Uterus (tissue), 2 donors: ENCODE measurements at regions not wholly inside any gene's neighbourhood (a gene's known extent, or its start where the extent isn't known, plus 50 kb on each side); places are given as distances from the start of the nearest gene placed in this dataset.

Source experiments
- CTCF ChIP-seq, 4 experiments: fragments of 200-600 bp in 2 of 4; fragments of 450-650 bp in 2 of 4; sonication (generic) in 2 of 4; IDR thresholded peaks; one replicate each; pipeline ENCODE4 v1.5.1; 2016 to 2019; ENCODE audit warnings: antibody characterized with exemption in 4 of 4, mild to moderate bottlenecking in 2 of 4, moderate library complexity in 1 of 4
- POLR2A ChIP-seq, 2 donors: fragments of 450-650 bp; IDR thresholded peaks; one replicate each; pipeline ENCODE4 v1.6.1; 2016; ENCODE audit warnings: antibody characterized with exemption in 2 of 2, mild to moderate bottlenecking in 1 of 2, moderate library complexity in 1 of 2

- TF ChIP-seq CTCF (IDR thresholded peaks at IDR 0.05) (no peak), POLR2A (IDR thresholded peaks at IDR 0.05) (no peak)
These were observed 130.1 kb upstream of the MDFIC start for GRCh38 chr7:114791771-114792170.
